GM12878 (cell line): ENCODE measurements at regions not wholly inside any gene's neighbourhood (a gene's known extent, or its start where the extent isn't known, plus 50 kb on each side); places are given as distances from the start of the nearest gene placed in this dataset.

ENCODE experiments used
- ATAC-seq: fragments of 200-7000 bp; cut with Tn5 transposase; 3 replicates; pipeline ENCODE4 v1.9.1; 2020; ENCODE audit warnings: mild to moderate bottlenecking, moderate library complexity
- BruUV-seq: library from RNA; stranded (reverse); fragments of 400-500 nt; replicated peaks from 2 replicates; lab custom pipeline; 2021; lab: Mats Ljungman, UMichigan
- CTCF ChIA-PET: fragments of 300-600 bp; sonication (Branson Sonifier 250); formaldehyde crosslinking; extraction: SDS; loops from one replicate; lab custom pipeline; 2021; ENCODE audit warnings: inconsistent platforms; lab: Yijun Ruan, JAX
- POLR2A ChIA-PET: fragments of 350-600 bp; formaldehyde crosslinking; extraction: SDS; loops from one replicate; lab custom pipeline; 2021; ENCODE audit warnings: inconsistent platforms; lab: Charles Lee
- RAD21 ChIA-PET: fragments of 300-600 bp; sonication (Branson Sonifier 250); formaldehyde crosslinking; loops from one replicate; lab custom pipeline; 2023; ENCODE audit warnings: antibody characterized with exemption; ENCODE audit not compliant: unreplicated experiment; lab: Charles Lee
- SMC1A ChIA-PET: fragments of 300-600 bp; sonication (Branson Sonifier 250); formaldehyde crosslinking; loops from one replicate; lab custom pipeline; 2023; ENCODE audit not compliant: unreplicated experiment, uncharacterized antibody; lab: Charles Lee
- DNase-seq: peaks from one replicate; pipeline ENCODE4 v3.0.0-alpha.2; 2011; ENCODE audit warnings: low read depth, low spot score
- FAIRE-seq: peaks from 3 replicates; lab custom pipeline; 2011; peaks lifted over from hg19 to GRCh38; lab: Jason Lieb, UNC
- H2AFZ ChIP-seq: 2 replicates; pipeline ENCODE4 v1.6.0; 2011; ENCODE audit warnings: low read depth, low read length, control low read depth; ENCODE audit not compliant: control insufficient read depth
- H3K27ac ChIP-seq: 2 replicates; pipeline ENCODE4 v1.5.1; 2011; ENCODE audit warnings: control low read depth; ENCODE audit not compliant: control insufficient read depth, insufficient read depth
- H3K27me3 ChIP-seq, 2 experiments: replicated peaks in 1 of 2; 2 replicates each; pipeline versions ENCODE4 v1.6.0 to v1.6.1; 2011; ENCODE audit warnings: low read length in 1 of 2; ENCODE audit not compliant: control insufficient read depth in 2 of 2, insufficient read depth in 2 of 2
- H3K36me3 ChIP-seq, 2 experiments: 2 replicates each; pipeline ENCODE4 v1.5.1; 2011; ENCODE audit warnings: low read length in 1 of 2; ENCODE audit not compliant: control insufficient read depth in 2 of 2, insufficient read depth in 2 of 2
- H3K4me1 ChIP-seq: 2 replicates; pipeline ENCODE4 v1.6.1; 2011; ENCODE audit warnings: mild to moderate bottlenecking, low read length, moderate library complexity, mixed read lengths; ENCODE audit not compliant: control insufficient read depth, insufficient read depth
- H3K4me2 ChIP-seq: 2 replicates; pipeline ENCODE4 v1.6.0; 2011; ENCODE audit warnings: control low read depth; ENCODE audit not compliant: control insufficient read depth, insufficient read depth
- H3K4me3 ChIP-seq: fragments of 200-600 bp; sonication (generic); 2 replicates; pipeline ENCODE4 v1.5.1; 2016
- H3K79me2 ChIP-seq: 2 replicates; pipeline ENCODE4 v1.6.0; 2011; ENCODE audit warnings: low read length; ENCODE audit not compliant: control insufficient read depth, insufficient read depth
- H3K9ac ChIP-seq: 2 replicates; pipeline ENCODE4 v1.8.0; 2011; ENCODE audit warnings: low read length, control low read depth, mixed read lengths; ENCODE audit not compliant: control insufficient read depth, insufficient read depth
- H3K9me3 ChIP-seq: replicated peaks from 3 replicates; pipeline ENCODE4 v1.5.1; 2011; ENCODE audit warnings: mild to moderate bottlenecking, low read length; ENCODE audit not compliant: control insufficient read depth, insufficient read depth
- H4K20me1 ChIP-seq: 2 replicates; pipeline ENCODE4 v1.6.0; 2011; ENCODE audit not compliant: control insufficient read depth, insufficient read depth
- CBX5 ChIP-seq: sonication (generic); IDR thresholded peaks from 2 replicates; pipeline ENCODE4 v1.6.1; 2016; ENCODE audit warnings: low read depth, moderate library complexity, mild to moderate bottlenecking, inconsistent platforms
- CEBPB ChIP-seq, 2 experiments: fragments of 150-350 bp in 1 of 2; IDR thresholded peaks; 2 replicates each; pipeline ENCODE4 v1.6.1; 2012 to 2014; ENCODE audit warnings: low read depth in 2 of 2, low read length in 2 of 2, borderline replicate concordance in 1 of 2, inconsistent platforms in 1 of 2
- ETV6 ChIP-seq, 2 experiments: fragments of 450-650 bp in 1 of 2; IDR thresholded peaks in 1 of 2; conservative IDR thresholded peaks in 1 of 2; 2 replicates each; pipeline ENCODE4 v1.6.1; 2014; ENCODE audit warnings: antibody characterized with exemption in 1 of 2, borderline replicate concordance in 1 of 2, low read depth in 1 of 2, mild to moderate bottlenecking in 1 of 2, moderate library complexity in 1 of 2
- IRF4 ChIP-seq: IDR thresholded peaks from 2 replicates; pipeline ENCODE4 v1.6.1; 2011; ENCODE audit warnings: low read depth, low read length
- MEF2B ChIP-seq: fragments of 450-650 bp; IDR thresholded peaks from 2 replicates; pipeline ENCODE4 v1.6.1; 2018; ENCODE audit warnings: mild to moderate bottlenecking, moderate library complexity; ENCODE audit not compliant: partially characterized antibody, poor library complexity, severe bottlenecking
- MTA3 ChIP-seq: IDR thresholded peaks from 2 replicates; pipeline ENCODE4 v1.6.1; 2012; ENCODE audit warnings: low read length, inconsistent platforms, borderline replicate concordance
- RAD51 ChIP-seq: fragments of 450-650 bp; IDR thresholded peaks from 2 replicates; pipeline ENCODE4 v1.6.1; 2016; ENCODE audit warnings: moderate library complexity, mild to moderate bottlenecking, inconsistent platforms
- RBBP5 ChIP-seq: fragments of 200-600 bp; sonication (generic); conservative IDR thresholded peaks from 2 replicates; pipeline ENCODE4 v1.6.1; 2016
- RELA ChIP-seq: fragments of 450-650 bp; IDR thresholded peaks from 2 replicates; pipeline ENCODE4 v1.8.0; 2014; ENCODE audit warnings: borderline replicate concordance; ENCODE audit not compliant: partially characterized antibody
- SREBF1 ChIP-seq: IDR thresholded peaks from 2 replicates; pipeline ENCODE4 v1.6.1; 2012; ENCODE audit warnings: mild to moderate bottlenecking, low read length
- TCF3 ChIP-seq: IDR thresholded peaks from 2 replicates; pipeline ENCODE4 v1.6.1; 2012; ENCODE audit warnings: low read depth, mild to moderate bottlenecking, low read length, borderline replicate concordance; ENCODE audit not compliant: insufficient read depth
- ZZZ3 ChIP-seq: IDR thresholded peaks from 2 replicates; pipeline ENCODE4 v1.6.1; 2011; ENCODE audit warnings: low read depth; ENCODE audit not compliant: control insufficient read depth, insufficient read length
- WGBS: methylation state at CpG from one replicate; pipeline ENCODE4 v1.1.6; 2016; ENCODE audit warnings: low lambda C conversion rate; ENCODE audit not compliant: insufficient replicate concordance, insufficient coverage; ENCODE audit errors: missing lambda C conversion rate; 5-methylcytosine and 5-hydroxymethylcytosine counted together
- in situ Hi-C: fragments of 300-500 bp; cut with MboI; formaldehyde crosslinking; loops from 9 replicates; pipeline ENCODE4 v1.14.3; 2018; ENCODE audit warnings: mixed read lengths
- intact Hi-C: fragments of 100-400 bp; cut with micrococcal nuclease; formaldehyde crosslinking; loops from one replicate; pipeline ENCODE4 v1.14.2; 2022; ENCODE audit not compliant: unreplicated experiment
- TF ChIP-seq, protein P1 (sequence below): fragments of 450-650 bp; IDR thresholded peaks from 2 replicates; pipeline ENCODE4 v1.6.1; 2016; ENCODE audit warnings: mild to moderate bottlenecking, moderate library complexity, borderline replicate concordance
- TF ChIP-seq, protein P2 (sequence below): fragments of 450-650 bp; IDR thresholded peaks from 2 replicates; pipeline ENCODE4 v1.6.1; 2014; ENCODE audit warnings: mild to moderate bottlenecking
- TF ChIP-seq, protein P3 (sequence below): fragments of 450-650 bp; IDR thresholded peaks from 2 replicates; pipeline ENCODE4 v1.6.1; 2017; ENCODE audit warnings: antibody characterized with exemption, mild to moderate bottlenecking, moderate library complexity
- TF ChIP-seq, protein P4 (sequence below): IDR thresholded peaks from 2 replicates; pipeline ENCODE4 v1.6.1; 2012; ENCODE audit warnings: low read depth, low read length, improper control_type of control experiment

DNA sequence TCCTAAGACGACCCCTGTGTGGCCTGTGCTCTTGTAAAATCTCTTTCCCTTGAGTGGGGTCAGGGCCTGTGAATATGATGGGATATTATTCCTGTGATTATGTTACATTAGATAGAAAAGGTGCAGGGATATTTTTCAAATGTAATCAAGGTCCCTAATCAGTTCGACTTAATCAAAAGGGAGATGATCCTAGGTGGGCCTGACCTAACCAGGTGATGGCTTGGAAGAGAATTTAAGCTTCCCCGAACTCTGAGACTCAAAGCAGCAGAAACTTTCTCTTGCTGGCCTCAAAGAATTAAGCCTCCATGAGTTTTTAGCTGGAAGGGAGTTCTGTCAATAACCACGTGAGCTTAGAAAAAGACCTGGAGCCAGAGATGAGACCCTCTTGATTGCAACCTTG lies 124.7 kb downstream of the MAF start:
- H3K27me3 ChIP-seq = no peaks in the 10 kb centered on the region
- DNase-seq (no peak), FAIRE-seq (no peak), ATAC-seq (no peak)
- H3K4me2 ChIP-seq = no peak overlapping the region
- POLR2A ChIA-PET = no interaction called here
- no peaks in the 10 kb centered on the region for H3K36me3 ChIP-seq
- H2AFZ ChIP-seq = no peak overlapping the region
- no TSS peak for BruUV-seq
- no peaks in the 10 kb centered on the region for H4K20me1 ChIP-seq
- WGBS = 27% methylated on average over 4 of the region's 4 CpGs
- no peak overlapping the region for H3K4me3 ChIP-seq
- no peak overlapping the region for H3K27ac ChIP-seq
- CTCF ChIA-PET = no interaction called here
- H3K79me2 ChIP-seq = no peaks in the 10 kb centered on the region
- SMC1A ChIA-PET = no interaction called here
- intact Hi-C loops (no loop called here), in situ Hi-C loops (no loop called here)
- RAD21 ChIA-PET = no interaction called here
- no peaks in the 10 kb centered on the region for H3K9me3 ChIP-seq
- H3K9ac ChIP-seq = no peak overlapping the region
- H3K4me1 ChIP-seq = no peaks in the 10 kb centered on the region
- TF ChIP-seq RBBP5 (no peak), MEF2B (no peak), TCF3 (no peak), MTA3 (no peak), IRF4 (no peak), RELA (no peak), RAD51 (no peak), ETV6 (conservative IDR thresholded peaks at IDR 0.05 in 1 of 2, IDR thresholded peaks at IDR 0.05 in 1 of 2; ENCODE audit: borderline replicate concordance in 1 of 2, low read depth in 1 of 2) (no peak), CBX5 (no peak), CEBPB (IDR thresholded peaks at IDR 0.05; ENCODE audit: borderline replicate concordance in 1 of 2, low read depth in 2 of 2, low read length in 2 of 2) (no peak), SREBF1 (no peak), ZZZ3 (no peak)
- TF ChIP-seq, protein P1, sequence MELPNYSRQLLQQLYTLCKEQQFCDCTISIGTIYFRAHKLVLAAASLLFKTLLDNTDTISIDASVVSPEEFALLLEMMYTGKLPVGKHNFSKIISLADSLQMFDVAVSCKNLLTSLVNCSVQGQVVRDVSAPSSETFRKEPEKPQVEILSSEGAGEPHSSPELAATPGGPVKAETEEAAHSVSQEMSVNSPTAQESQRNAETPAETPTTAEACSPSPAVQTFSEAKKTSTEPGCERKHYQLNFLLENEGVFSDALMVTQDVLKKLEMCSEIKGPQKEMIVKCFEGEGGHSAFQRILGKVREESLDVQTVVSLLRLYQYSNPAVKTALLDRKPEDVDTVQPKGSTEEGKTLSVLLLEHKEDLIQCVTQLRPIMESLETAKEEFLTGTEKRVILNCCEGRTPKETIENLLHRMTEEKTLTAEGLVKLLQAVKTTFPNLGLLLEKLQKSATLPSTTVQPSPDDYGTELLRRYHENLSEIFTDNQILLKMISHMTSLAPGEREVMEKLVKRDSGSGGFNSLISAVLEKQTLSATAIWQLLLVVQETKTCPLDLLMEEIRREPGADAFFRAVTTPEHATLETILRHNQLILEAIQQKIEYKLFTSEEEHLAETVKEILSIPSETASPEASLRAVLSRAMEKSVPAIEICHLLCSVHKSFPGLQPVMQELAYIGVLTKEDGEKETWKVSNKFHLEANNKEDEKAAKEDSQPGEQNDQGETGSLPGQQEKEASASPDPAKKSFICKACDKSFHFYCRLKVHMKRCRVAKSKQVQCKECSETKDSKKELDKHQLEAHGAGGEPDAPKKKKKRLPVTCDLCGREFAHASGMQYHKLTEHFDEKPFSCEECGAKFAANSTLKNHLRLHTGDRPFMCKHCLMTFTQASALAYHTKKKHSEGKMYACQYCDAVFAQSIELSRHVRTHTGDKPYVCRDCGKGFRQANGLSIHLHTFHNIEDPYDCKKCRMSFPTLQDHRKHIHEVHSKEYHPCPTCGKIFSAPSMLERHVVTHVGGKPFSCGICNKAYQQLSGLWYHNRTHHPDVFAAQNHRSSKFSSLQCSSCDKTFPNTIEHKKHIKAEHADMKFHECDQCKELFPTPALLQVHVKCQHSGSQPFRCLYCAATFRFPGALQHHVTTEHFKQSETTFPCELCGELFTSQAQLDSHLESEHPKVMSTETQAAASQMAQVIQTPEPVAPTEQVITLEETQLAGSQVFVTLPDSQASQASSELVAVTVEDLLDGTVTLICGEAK = no peak
- TF ChIP-seq, protein P2, sequence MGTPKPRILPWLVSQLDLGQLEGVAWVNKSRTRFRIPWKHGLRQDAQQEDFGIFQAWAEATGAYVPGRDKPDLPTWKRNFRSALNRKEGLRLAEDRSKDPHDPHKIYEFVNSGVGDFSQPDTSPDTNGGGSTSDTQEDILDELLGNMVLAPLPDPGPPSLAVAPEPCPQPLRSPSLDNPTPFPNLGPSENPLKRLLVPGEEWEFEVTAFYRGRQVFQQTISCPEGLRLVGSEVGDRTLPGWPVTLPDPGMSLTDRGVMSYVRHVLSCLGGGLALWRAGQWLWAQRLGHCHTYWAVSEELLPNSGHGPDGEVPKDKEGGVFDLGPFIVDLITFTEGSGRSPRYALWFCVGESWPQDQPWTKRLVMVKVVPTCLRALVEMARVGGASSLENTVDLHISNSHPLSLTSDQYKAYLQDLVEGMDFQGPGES = no peak
- TF ChIP-seq, protein P3, sequence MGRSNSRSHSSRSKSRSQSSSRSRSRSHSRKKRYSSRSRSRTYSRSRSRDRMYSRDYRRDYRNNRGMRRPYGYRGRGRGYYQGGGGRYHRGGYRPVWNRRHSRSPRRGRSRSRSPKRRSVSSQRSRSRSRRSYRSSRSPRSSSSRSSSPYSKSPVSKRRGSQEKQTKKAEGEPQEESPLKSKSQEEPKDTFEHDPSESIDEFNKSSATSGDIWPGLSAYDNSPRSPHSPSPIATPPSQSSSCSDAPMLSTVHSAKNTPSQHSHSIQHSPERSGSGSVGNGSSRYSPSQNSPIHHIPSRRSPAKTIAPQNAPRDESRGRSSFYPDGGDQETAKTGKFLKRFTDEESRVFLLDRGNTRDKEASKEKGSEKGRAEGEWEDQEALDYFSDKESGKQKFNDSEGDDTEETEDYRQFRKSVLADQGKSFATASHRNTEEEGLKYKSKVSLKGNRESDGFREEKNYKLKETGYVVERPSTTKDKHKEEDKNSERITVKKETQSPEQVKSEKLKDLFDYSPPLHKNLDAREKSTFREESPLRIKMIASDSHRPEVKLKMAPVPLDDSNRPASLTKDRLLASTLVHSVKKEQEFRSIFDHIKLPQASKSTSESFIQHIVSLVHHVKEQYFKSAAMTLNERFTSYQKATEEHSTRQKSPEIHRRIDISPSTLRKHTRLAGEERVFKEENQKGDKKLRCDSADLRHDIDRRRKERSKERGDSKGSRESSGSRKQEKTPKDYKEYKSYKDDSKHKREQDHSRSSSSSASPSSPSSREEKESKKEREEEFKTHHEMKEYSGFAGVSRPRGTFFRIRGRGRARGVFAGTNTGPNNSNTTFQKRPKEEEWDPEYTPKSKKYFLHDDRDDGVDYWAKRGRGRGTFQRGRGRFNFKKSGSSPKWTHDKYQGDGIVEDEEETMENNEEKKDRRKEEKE = no peak
- TF ChIP-seq, protein P4, sequence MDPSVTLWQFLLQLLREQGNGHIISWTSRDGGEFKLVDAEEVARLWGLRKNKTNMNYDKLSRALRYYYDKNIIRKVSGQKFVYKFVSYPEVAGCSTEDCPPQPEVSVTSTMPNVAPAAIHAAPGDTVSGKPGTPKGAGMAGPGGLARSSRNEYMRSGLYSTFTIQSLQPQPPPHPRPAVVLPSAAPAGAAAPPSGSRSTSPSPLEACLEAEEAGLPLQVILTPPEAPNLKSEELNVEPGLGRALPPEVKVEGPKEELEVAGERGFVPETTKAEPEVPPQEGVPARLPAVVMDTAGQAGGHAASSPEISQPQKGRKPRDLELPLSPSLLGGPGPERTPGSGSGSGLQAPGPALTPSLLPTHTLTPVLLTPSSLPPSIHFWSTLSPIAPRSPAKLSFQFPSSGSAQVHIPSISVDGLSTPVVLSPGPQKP = no peak
